Right lobe of liver (tissue), 4 donors: ENCODE measurements at regions not wholly inside any gene's neighbourhood (a gene's known extent, or its start where the extent isn't known, plus 50 kb on each side); places are given as distances from the start of the nearest gene placed in this dataset.

Experiments
- POLR2A ChIP-seq: fragments of 450-650 bp; IDR thresholded peaks from one replicate; pipeline ENCODE4 v1.6.1; 2017; ENCODE audit warnings: antibody characterized with exemption, mild to moderate bottlenecking
- TF ChIP-seq, protein P1 (sequence below), 4 donors: fragments of 200-600 bp in 3 of 4; fragments of 450-650 bp in 1 of 4; IDR thresholded peaks; one replicate each; pipeline versions ENCODE4 v1.5.1 to v1.8.0; 2016 to 2022; ENCODE audit warnings: antibody characterized with exemption in 4 of 4, mild to moderate bottlenecking in 2 of 4
- donor health status: DM: no; HTN: no; CAD: no.
- donor health status: DM: no; HTN: no; CAD: no.
- donor health status: DM: no; HTN: yes; CAD: no.

DNA sequence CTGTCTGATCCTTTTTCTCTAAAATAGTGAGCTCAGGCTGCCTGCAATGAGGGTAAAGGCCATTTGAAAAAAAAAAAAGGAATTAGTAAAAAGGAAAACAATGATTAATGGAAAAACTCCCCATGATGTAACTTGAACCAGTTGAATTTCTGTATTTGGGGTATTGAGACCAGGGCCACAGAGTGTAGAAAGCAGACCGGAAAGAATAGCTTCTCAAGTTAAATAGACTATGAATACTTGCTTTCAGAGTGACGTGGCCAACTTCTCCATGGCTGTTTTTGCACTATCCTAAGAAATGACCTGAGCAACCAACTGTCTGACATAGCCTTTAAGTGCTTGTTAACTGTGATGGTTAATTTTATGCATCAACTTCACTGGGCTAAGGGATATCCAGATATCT, 222.1 kb upstream of the INTU start:
- TF ChIP-seq POLR2A: no peak
- TF ChIP-seq, protein P1, sequence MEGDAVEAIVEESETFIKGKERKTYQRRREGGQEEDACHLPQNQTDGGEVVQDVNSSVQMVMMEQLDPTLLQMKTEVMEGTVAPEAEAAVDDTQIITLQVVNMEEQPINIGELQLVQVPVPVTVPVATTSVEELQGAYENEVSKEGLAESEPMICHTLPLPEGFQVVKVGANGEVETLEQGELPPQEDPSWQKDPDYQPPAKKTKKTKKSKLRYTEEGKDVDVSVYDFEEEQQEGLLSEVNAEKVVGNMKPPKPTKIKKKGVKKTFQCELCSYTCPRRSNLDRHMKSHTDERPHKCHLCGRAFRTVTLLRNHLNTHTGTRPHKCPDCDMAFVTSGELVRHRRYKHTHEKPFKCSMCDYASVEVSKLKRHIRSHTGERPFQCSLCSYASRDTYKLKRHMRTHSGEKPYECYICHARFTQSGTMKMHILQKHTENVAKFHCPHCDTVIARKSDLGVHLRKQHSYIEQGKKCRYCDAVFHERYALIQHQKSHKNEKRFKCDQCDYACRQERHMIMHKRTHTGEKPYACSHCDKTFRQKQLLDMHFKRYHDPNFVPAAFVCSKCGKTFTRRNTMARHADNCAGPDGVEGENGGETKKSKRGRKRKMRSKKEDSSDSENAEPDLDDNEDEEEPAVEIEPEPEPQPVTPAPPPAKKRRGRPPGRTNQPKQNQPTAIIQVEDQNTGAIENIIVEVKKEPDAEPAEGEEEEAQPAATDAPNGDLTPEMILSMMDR (IDR thresholded peaks at IDR 0.05): no peak
